Esophagus squamous epithelium (tissue), 5 donors: ENCODE measurements at regions not wholly inside any gene's neighbourhood (a gene's known extent, or its start where the extent isn't known, plus 50 kb on each side); places are given as distances from the start of the nearest gene placed in this dataset.

Source experiments
- DNase-seq: peaks from one replicate; lab custom pipeline; 2025; lab: John Stamatoyannopoulos, UW
- H3K27ac ChIP-seq, 4 donors: fragments of 200-600 bp; sonication (generic); one replicate each; pipeline ENCODE4 v1.5.1; 2016 to 2019; ENCODE audit warnings: mild to moderate bottlenecking in 1 of 4
- H3K27me3 ChIP-seq, 4 donors: fragments of 200-600 bp; sonication (generic); 1 replicate in 3 of 4; 2 replicates in 1 of 4; pipeline versions ENCODE4 v1.5.1 to v1.6.0; 2017 to 2021; ENCODE audit warnings: antibody characterized with exemption in 1 of 4
- H3K36me3 ChIP-seq, 3 donors: fragments of 200-600 bp; sonication (generic); one replicate each; pipeline ENCODE4 v1.5.1; 2016 to 2019
- H3K4me1 ChIP-seq, 3 donors: fragments of 200-600 bp; sonication (generic); one replicate each; pipeline ENCODE4 v1.5.1; 2017 to 2019
- H3K4me3 ChIP-seq, 4 donors: fragments of 200-600 bp; sonication (generic); 1 replicate in 3 of 4; 2 replicates in 1 of 4; pipeline ENCODE4 v1.5.1; 2016 to 2019; ENCODE audit warnings: mild to moderate bottlenecking in 2 of 4, moderate library complexity in 1 of 4
- H3K9me3 ChIP-seq, 3 donors: fragments of 200-600 bp; sonication (generic); one replicate each; pipeline ENCODE4 v1.5.1; 2016 to 2019
- CTCF ChIP-seq, 6 experiments: fragments of 450-650 bp in 4 of 6; fragments of 200-600 bp in 2 of 6; sonication (generic) in 2 of 6; IDR thresholded peaks; one replicate each; pipeline ENCODE4 v1.5.1; 2016 to 2019; ENCODE audit warnings: antibody characterized with exemption in 6 of 6, mild to moderate bottlenecking in 4 of 6, moderate library complexity in 4 of 6
- POLR2A ChIP-seq, 4 donors: fragments of 450-650 bp; IDR thresholded peaks; one replicate each; pipeline ENCODE4 v1.6.1; 2017; ENCODE audit warnings: antibody characterized with exemption in 4 of 4, mild to moderate bottlenecking in 4 of 4, moderate library complexity in 3 of 4
- WGBS, 2 donors: methylation state at CpG; one replicate each; pipeline ENCODE4 v1.1.5; 2018; 5-methylcytosine and 5-hydroxymethylcytosine counted together
- intact Hi-C: fragments of 100-400 bp; cut with DNase I; formaldehyde crosslinking; loops from one replicate; pipeline ENCODE4 v1.15.0; 2022
- donor health status: DM: yes; HTN: yes; CAD: no.

GRCh38 chr5:74261421-74261820 lies 379.1 kb downstream of the ENC1 start:
- no peaks in the 10 kb centered on the region for H3K9me3 ChIP-seq
- H3K27ac ChIP-seq = no peak overlapping the region
- no peaks in the 10 kb centered on the region for H3K36me3 ChIP-seq
- DNase-seq = no peak
- no peak overlapping the region for H3K4me3 ChIP-seq
- H3K27me3 ChIP-seq = no peaks in the 10 kb centered on the region
- H3K4me1 ChIP-seq = peaks cover 0 to 33% (median 4%) of the 10 kb centered on the region in 3 donors
- intact Hi-C loops = no loop called here
- TF ChIP-seq POLR2A (IDR thresholded peaks at IDR 0.05) (no peak), CTCF (IDR thresholded peaks at IDR 0.05) (no peak)
- 44 to 64% methylated on average over 2 to 3 of the region's 3 CpGs for WGBS, 2 donors

- 84% methylated on average over 7 of the region's 7 CpGs for WGBS, 2 donors
- Histone ChIP-seq H3K9me3 (no peaks in the 10 kb centered on the region), H3K27me3 (no peaks in the 10 kb centered on the region), H3K36me3 (no peaks in the 10 kb centered on the region), H3K27ac (no peak overlapping the region), H3K4me1 (peaks cover 0 to 33% (median 4%) of the 10 kb centered on the region in 3 donors), H3K4me3 (no peak overlapping the region)
- intact Hi-C loops = no loop called here
- TF ChIP-seq POLR2A (IDR thresholded peaks at IDR 0.05) (no peak), CTCF (IDR thresholded peaks at IDR 0.05) (no peak)
- no peak for DNase-seq
These were observed 381.0 kb downstream of the ENC1 start for GRCh38 chr5:74259572-74259971.

- Histone ChIP-seq H3K4me3 (no peak overlapping the region), H3K27ac (peak overlapping the region in 1 of 4 donors; percentile 72), H3K27me3 (no peaks in the 10 kb centered on the region), H3K4me1 (peaks cover 0 to 33% (median 4%) of the 10 kb centered on the region in 3 donors), H3K9me3 (no peaks in the 10 kb centered on the region), H3K36me3 (no peaks in the 10 kb centered on the region)
- intact Hi-C loops = no loop called here
- TF ChIP-seq POLR2A (IDR thresholded peaks at IDR 0.05) (no peak), CTCF (IDR thresholded peaks at IDR 0.05) (no peak)
- DNase-seq = no peak
These were observed 382.2 kb downstream of the ENC1 start for GRCh38 chr5:74258314-74258665.

- H3K4me1 ChIP-seq = peaks cover 0 to 33% (median 4%) of the 10 kb centered on the region in 3 donors
- peak; percentile 7 for DNase-seq
- H3K9me3 ChIP-seq = no peaks in the 10 kb centered on the region
- no peaks in the 10 kb centered on the region for H3K36me3 ChIP-seq
- 18 to 35% methylated on average over 6 of the region's 6 CpGs for WGBS, 2 donors
- intact Hi-C loops = no loop called here
- H3K4me3 ChIP-seq = no peak overlapping the region
- no peaks in the 10 kb centered on the region for H3K27me3 ChIP-seq
- no peak for TF ChIP-seq CTCF (IDR thresholded peaks at IDR 0.05)
- no peak for TF ChIP-seq POLR2A (IDR thresholded peaks at IDR 0.05)
- H3K27ac ChIP-seq = peak overlapping the region in 3 of 4 donors; percentile 42 to 80 (median 72)
These were observed 382.7 kb downstream of the ENC1 start for GRCh38 chr5:74257645-74258313.

- no peaks in the 10 kb centered on the region for H3K9me3 ChIP-seq
- H3K4me1 ChIP-seq = peaks cover 0 to 33% (median 4%) of the 10 kb centered on the region in 3 donors
- no peaks in the 10 kb centered on the region for H3K27me3 ChIP-seq
- 53 to 59% methylated on average over 4 of the region's 5 CpGs for WGBS, 2 donors
- no peak for DNase-seq
- intact Hi-C loops = no loop called here
- no peaks in the 10 kb centered on the region for H3K36me3 ChIP-seq
- TF ChIP-seq CTCF (IDR thresholded peaks at IDR 0.05) (no peak), POLR2A (IDR thresholded peaks at IDR 0.05) (no peak)
- no peak overlapping the region for H3K4me3 ChIP-seq
- H3K27ac ChIP-seq = peak overlapping the region in 3 of 4 donors; percentile 42 to 80 (median 72)
These were observed 383.4 kb downstream of the ENC1 start for GRCh38 chr5:74257060-74257527.
